GM18861 (cell line): ENCODE measurements at regions not wholly inside any gene's neighbourhood (a gene's known extent, or its start where the extent isn't known, plus 50 kb on each side); places are given as distances from the start of the nearest gene placed in this dataset.

Experiments
- ATAC-seq: cut with Tn5 transposase; IDR thresholded peaks from one replicate; pipeline ENCODE4 v1.9.1; 2021; ENCODE audit not compliant: unreplicated experiment

DNA sequence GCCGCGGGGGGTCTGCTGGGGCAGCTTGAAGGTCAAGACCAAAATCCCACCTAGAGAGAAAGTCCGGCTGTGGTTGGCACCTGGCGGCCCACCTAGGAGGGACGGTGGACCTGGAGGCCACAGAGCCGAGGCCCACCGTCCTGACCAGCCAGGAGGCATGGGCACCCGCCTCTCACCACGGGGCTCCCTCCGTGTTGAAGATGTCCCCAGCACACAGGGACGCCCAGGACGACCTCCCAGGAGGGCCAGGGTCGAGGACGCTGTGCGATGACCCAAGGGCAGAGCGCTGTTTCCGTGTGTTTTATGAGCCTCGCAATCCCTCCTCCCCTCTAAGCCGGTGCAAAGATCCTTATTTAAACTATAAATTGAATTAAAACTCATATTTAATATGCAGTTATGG lies 131.2 kb downstream of the C16orf95 start:
- ATAC-seq, result no peak

- ATAC-seq, result no peak
Measured at GRCh38 chr16:87186446-87186845, 130.7 kb downstream of the C16orf95 start.

DNA sequence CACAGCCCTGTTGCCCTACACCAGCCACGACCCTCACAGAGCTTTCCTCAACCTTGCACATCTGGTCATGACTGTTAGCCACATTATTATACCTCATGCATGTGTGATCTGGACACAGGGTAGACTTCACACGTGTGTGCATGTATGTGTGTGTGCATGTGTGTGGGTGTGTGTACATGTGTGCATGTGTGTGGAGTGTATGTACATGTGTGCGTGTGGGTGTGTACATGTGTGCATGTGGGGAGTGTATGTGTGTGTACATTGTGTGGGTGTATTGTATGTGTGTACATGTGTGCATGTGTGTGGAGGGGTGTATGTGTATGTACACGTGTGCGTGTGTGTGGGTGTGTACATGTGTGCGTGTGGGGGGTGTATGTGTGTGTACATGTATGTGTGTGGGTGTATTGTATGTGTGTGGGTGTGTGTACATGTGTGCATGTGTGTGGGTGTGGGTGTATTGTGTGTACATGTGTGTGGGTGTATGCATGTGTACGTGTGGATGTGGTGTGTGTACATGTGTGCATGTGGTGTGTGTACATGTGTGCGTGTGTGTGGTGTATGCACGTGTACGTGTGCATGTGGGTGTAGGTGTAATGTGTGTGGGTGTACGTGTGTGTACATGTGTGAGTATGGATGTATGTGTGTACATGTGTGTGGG lies 130.2 kb downstream of the C16orf95 start:
- ATAC-seq, result no peak

GRCh38 chr16:87188104-87188503 lies 129.1 kb downstream of the C16orf95 start:
- ATAC-seq, result no peak

DNA sequence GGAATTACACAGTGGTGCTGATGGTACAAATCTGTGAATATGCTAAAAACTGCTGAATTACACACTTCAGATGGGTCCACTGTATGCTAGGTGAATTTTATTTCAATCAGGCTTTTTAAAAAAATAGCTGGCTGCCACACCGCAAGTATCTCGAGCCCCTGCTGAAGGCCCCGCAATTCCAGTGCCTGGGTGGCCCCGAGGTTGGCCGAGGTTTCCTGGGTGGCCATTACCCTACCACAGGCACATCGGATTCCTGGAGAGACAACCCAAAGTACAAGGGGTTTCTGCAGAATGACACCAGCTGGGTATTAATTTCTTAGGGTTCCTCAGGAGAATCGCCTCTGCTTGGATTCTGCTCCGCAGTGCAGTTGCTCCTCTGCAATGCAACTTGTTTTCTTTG lies 127.8 kb downstream of the C16orf95 start:
- ATAC-seq, result no peak

- ATAC-seq, result no peak
Measured at GRCh38 chr16:87190288-87191230, 126.6 kb downstream of the C16orf95 start.

- ATAC-seq, result no peak
Measured at GRCh38 chr16:87192452-87193073, 124.6 kb downstream of the C16orf95 start.

DNA sequence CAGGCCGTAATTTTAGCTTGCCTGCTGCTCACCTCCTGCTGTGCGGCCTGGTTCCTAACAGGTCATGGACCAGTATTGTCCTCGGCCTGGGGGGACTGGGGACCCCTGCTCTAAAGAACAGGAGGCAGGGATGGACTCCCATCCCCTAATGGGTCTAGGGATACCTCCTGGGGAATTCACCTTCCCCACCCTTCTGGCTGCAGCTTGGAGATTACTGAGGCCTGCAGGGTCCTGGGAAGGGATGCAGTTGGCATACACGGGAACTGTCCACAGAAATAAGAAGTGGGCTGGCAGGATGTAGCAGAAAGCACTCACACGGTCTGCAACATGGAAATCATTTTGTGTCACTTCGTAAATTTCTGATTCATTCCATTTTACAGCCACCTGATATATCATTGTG lies 123.0 kb downstream of the C16orf95 start:
- no peak for ATAC-seq

- no peak for ATAC-seq
Measured at GRCh38 chr16:87195161-87195560, 122.0 kb downstream of the C16orf95 start.

DNA sequence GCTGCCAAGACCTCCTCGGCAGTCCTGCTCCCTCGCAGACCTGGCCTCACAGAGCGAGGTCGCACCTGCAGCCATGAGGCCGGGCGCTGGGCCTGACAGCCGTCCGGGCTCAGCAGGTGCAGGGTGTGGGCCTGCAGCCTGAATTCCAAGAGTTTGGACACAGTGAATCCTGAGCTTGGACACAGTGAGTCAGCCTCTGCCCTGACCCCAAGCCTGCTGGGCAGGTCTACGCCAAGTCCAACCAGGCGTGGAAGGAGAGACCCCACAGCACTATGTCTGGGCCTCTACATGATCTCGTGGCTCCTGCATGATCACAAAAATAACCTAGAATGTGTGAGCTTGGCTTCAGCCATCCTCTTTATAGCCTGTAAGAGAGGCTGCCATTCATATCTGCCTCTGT lies 121.0 kb downstream of the C16orf95 start:
- ATAC-seq, result no peak

DNA sequence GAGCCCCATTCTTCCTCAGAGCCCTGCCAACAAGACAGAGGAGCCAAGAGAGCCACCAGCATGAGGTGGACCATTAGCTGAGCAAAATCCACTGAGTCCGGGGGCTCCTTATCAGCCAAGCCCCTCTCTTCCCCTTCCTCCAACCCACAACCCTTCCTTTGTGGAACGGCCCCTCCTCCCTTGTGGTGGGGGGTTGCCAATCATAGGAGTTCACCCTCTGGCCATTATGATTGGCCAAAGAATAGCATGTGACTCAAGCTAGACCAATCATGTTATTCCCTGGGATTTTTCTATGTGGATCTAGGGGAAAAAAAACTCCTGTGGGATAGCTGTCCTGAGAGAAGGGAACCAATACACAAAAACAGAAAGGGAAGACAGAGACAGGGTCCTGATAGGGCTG lies 120.5 kb downstream of the C16orf95 start:
- ATAC-seq, result no peak

DNA sequence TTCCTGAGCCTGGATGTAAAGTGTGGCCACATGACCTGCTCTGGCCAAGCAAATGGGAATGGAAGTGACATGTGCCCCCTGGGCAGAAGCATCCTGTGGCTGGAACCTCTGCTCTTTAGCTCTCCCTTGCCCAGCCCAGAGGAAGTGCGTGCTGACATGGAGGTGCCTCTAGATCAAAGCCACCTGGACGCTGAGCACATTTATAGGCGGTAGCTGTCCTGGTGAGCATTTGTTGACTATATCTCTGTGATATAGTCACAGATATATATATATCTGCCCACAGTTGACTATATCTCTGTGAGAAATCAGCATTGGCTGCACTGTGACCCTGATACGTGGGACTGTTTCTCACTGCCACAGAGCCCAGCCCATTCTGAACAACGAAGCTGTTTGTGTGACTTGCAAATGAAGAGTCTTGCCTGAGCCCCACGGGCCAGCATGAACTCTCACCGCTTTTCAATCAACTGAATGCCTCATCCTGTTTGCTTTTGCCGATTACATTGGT lies 118.8 kb downstream of the C16orf95 start:
- no peak for ATAC-seq

DNA sequence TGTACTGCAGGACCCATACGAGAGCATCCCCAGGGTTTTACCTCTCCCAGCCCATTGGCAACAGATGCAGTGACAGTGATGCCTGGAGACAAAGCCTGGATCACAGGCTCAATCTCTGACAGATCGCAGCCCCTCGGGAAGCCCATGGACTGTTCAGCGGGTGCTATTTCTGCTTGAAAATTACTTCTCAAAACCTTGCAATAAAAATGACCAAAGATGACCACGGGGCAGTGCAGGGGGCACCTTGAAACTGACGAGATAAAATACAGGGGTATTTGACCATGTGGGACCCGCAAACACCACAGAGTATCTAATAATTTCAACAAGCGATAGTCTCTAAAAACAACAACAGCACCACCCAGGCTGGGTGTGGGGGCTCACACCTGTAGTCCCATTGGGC lies 118.3 kb downstream of the C16orf95 start:
- ATAC-seq, result no peak

DNA sequence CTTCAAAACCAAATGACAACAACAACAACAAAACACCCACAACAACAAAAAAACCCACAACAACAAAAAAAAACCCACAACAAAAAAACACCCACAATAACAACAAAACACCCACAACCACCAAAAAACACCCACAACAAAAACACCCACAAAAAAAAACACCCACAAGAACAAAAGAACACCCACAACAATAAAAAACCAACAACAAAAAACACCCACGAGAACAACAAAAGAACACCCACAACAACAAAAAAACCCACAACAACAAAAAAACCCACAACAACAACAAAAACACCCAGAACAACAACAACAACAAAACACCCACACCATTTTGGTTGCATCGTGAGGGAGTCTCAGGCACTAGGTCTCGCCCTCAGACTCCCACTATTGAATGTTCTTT lies 117.8 kb downstream of the C16orf95 start:
- no peak for ATAC-seq

GRCh38 chr16:87199901-87200300 lies 117.3 kb downstream of the C16orf95 start:
- no peak for ATAC-seq

DNA sequence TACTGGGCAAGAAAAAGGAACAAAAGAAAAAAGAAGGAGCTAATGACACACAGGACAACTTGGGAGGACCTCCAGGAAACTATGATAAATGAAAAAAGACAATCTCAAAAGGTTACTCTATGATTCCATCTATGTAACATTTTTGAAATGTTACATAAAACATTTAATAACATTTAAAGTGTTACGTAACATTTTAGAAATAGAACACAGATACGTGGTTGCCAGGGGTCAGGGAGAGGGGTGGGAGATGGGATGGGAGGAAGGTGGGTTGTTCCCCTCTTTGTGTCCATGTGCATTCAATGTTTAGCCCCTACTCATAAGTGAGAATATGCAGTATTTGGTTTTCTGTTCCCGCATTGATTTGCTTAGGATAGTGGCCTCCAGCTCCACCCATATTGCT lies 116.6 kb downstream of the C16orf95 start:
- ATAC-seq, result no peak

- ATAC-seq, result no peak
Measured at GRCh38 chr16:87201052-87201451, 116.1 kb downstream of the C16orf95 start.

DNA sequence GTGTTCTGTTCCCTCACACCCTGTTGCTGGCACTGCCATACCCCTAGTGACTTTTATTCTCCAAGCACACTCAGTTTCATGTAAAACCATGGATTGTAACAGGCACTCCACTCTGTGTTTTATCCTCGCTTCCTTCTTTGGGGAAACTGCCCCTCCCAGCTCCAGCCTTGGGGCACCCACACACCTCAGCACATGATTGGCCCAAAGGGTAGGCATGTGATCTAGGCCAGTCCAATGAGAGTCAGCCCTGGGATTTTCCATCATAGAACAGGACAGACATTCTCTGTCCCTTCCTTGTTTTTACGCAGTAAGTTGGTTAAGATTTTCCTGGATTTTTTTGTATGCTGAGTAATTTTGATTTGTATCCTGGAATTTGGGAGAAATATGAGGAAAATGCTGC lies 115.4 kb downstream of the C16orf95 start:
- no peak for ATAC-seq

DNA sequence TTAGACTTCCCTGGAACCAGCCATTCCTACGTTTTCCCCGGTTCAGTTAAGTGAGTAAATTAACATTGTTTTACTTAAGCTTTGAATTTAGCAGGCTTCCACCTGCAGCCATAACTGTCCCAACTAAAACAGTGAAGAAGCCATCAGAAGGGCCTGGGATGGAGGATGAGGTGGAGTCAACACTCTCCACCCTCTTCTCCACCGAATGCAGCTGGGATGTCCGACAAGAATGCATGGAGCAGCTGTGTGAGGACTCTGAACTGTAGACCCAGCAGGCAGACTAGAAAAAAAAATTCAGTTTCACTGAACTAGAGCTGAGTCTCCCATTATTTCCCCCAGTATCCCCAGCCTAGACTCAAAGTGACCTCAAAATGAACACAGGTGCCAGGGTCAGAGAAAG lies 114.8 kb downstream of the C16orf95 start:
- no peak for ATAC-seq

DNA sequence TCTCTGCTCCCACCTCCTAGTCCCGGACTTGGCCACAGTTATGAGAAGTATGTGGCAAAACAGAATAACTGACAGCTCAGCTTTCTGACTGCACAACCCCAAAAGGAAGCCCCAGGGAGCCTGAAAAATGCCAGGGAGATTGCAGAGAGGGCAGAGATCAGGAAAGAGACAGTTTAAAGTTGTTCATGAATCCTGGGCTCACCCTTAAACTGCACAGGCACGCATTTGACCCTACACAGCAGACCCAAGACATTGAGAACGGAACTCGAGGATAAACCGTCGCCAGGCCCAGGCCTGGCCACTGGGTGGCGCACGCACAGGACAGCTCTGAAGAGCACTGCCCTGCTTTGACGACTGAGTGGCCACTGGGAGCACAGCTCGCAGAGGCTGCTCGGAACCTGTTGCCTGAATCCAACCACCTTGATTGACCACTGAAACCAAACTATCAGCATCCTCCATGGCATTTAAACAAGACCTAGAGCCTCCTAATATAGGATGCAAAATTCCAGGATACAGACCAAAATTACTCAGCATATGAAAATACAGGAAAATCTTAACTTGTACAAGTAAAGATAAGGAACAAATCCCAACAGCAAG lies 114.0 kb downstream of the C16orf95 start:
- no peak for ATAC-seq
